Left hindlimb (tissue), 1 donor: ENCODE measurements at regions not wholly inside any gene's neighbourhood (a gene's known extent, or its start where the extent isn't known, plus 50 kb on each side); places are given as distances from the start of the nearest gene placed in this dataset.

Experiments
- DNase-seq: peaks from one replicate; pipeline ENCODE4 v3.0.0-alpha.2; 2018

- DNase-seq = no peak
Observed at GRCh38 chr5:175765858-175766257, 105.5 kb upstream of the CPLX2 start.

GRCh38 chr5:175766963-175767362 is 104.4 kb upstream of the CPLX2 start:
- DNase-seq = no peak

- no peak for DNase-seq
Observed at GRCh38 chr5:175772747-175773533, 98.4 kb upstream of the CPLX2 start.

GRCh38 chr5:175773534-175774070 is 97.8 kb upstream of the CPLX2 start:
- no peak for DNase-seq

DNA sequence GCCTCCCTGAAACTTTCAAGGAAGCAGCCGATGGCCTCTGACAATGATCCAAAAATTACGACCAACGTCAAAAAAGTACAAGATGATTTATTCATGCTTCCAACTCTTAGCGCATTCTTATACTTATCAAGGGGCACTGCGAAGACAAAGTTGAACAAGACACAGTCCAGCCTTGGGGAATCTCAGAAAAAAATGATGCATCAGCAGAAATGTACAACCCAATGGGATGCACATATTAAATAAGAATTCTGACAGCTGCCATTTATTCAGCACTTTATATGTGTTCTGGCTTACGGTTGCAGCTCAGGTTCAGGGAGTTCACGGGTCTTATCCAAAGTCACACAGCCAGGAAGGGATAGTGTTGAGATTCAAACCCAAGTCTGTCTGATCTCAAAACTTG is 96.0 kb upstream of the CPLX2 start:
- DNase-seq = no peak

GRCh38 chr5:175778951-175779503 is 92.4 kb upstream of the CPLX2 start:
- no peak for DNase-seq

DNA sequence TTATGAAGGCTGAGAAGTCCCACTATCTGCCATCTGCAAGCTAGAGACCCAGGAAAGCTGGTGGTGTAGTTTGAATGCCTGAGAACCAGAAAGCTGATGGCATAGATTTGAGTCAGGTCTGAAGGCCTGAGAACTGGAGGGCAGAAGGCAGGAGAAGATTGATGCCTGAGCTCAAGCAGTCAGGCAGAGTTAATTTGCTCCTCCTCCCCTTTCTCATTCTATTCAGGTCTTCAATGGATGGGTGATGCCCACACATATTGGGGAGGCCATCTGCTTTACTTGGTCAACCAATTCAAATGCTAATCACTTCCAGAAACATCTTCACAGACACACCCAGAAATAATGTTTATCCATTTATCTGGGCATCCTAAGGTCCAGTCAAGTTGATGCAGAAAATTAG is 87.6 kb upstream of the CPLX2 start:
- no peak for DNase-seq

DNA sequence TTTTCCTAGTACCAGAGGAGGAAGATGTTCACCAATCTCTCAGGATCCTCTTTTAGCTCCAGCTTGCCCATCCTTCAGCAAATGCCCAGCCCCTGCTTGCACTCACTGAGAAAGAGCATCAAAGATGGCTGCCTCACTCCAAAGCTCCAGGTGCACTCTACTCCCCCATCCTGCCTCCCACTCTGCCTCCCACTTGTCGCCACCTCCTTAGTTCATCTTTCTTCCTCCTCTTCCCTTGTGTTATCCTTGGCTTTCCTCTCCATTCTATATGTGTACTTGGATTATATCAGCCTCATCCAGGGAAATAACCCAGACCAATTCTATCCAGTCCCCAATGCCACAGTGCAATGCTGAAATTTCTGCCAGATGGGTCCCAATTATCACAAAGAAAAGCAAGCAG is 87.1 kb upstream of the CPLX2 start:
- no peak for DNase-seq

- no peak for DNase-seq
Observed at GRCh38 chr5:175785681-175786080, 85.7 kb upstream of the CPLX2 start.

DNA sequence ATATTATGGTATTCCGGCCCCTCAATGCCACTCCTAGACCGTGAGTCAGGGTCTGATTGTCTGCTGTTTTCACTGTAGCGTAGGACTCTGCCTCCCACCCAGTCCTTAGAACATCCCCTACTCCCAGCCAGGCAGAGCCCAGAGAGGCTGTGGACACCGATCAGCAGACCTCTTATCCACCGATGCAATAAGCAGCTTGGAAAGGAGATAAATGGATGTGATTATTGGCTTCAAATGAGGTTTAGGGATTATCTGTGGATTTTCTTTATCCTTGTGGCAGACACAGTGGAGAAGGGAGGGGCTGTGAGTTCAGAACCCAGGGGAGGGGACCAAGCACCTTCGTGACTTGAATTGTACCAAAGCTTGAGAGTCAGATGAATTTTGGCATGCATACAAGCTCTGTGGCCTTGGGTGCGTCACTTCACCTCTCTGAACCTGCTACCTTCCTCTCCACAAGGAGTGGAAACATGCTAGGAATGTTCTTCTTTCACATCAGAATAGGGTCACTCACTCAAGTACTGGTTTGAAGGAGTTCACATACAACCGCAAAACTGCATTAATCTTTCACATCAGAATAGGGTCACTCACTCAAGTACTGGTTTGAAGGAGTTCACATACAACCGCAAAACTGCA is 83.1 kb upstream of the CPLX2 start:
- DNase-seq = no peak

- no peak for DNase-seq
Observed at GRCh38 chr5:175789670-175790069, 81.7 kb upstream of the CPLX2 start.

GRCh38 chr5:175790796-175791195 is 80.6 kb upstream of the CPLX2 start:
- no peak for DNase-seq

DNA sequence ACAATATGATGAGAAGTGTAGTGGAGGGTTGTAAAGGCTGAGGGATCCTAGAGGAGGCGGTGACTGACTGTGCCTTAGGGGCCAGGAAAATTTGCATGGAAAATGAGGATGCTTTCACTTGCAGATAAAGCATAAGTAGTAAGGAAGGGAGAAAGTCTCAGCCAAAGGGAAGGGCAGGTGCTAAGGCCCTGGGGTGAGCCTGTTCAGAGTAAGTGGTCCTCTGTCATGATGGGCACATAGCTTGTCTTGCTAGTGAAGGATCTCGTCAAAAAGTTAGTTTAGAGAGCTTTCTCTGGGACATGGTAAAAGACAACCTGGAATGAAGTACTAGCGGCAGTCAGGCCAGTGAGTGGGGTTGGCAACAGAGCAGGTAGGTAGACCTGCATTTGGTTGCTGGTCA is 75.4 kb upstream of the CPLX2 start:
- no peak for DNase-seq

DNA sequence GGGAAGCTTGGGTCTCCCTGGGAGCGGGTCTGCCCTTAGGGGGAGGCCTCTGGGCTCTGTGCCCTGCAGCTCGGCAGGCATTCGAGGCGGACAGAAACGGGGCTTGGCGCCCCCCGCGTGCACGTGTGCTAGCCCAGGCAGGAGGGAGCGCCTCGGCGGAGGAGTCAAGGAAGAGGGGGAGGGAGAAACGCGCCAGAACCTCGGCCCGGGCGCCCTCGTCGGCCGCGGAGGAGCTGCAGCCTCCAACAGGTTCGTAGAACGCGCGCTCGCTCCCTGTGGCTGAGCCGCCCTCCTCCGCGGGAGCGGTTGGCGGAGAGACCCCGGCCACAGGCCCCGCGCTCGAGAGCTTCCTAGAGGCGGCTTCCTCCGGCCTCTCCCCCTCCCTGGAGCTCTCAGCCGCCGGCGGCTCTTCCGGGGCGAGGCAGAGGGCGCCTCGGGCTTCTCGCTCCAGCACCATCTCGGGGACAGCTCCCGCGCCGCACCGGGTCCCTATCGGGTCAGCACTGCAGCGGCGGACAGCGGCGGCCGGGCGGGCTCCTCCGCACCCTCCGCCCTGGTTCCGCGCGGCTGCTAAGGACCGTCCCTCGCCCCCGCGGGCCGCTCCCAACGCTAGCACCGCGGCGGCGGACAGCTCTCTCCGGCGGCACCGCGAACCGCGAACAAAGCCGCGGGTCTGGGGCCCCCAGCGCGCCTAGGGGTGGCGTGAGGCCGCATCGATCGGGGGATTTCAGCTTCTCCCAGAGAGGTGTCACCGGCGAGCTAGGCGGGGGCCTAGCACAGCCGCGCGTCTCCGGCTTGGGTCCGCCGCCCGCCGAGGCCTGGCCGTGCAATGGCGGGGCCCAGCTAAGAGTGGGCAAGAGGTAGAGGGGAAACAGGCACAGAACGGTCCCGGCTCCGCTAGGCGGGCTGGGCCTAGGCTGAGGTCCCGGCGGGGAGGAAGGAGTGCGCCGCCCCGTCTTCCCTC is 74.6 kb upstream of the CPLX2 start:
- peak; percentile 89 for DNase-seq

GRCh38 chr5:175797521-175798038 is 73.8 kb upstream of the CPLX2 start:
- no peak for DNase-seq

DNA sequence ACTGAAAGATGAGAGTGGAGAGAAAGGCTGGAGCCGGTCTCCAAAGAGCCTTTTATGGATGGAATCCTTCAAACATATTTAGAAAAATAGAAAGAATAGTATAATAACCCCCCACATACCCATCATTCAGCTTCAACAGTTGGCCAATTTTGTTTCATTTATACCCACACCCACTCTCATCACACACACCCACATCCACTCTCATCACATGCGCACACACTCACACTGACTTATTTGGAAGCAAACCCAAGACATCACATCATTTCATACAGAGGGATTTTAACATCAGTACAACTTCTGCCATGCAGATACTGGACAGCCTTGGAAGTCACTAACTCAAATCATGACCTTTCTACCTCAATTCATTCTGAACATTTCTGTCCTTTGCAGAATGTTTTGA is 72.8 kb upstream of the CPLX2 start:
- DNase-seq = no peak

- no peak for DNase-seq
Observed at GRCh38 chr5:175800656-175801081, 70.7 kb upstream of the CPLX2 start.

DNA sequence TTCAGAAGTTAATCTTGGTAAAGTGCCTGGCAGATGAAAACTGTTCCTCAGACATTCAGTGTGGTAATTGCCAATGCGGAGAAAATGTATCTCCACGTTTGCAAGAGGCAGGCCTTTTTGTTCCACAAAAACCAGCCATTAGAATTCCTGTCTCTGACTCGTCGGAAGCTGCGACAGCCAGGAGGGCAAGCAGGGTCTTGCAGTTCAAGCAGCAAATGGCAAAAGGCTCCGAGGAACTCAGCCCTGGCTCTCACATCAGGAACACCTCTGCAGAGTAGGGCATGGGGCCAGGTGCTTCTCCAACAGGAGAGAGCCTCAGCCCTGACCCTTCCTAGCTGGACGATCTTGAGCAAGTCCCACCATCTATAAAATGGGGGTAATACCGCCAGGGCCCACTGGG is 69.0 kb upstream of the CPLX2 start:
- no peak for DNase-seq

- DNase-seq = no peak
Observed at GRCh38 chr5:175803254-175803653, 68.1 kb upstream of the CPLX2 start.

DNA sequence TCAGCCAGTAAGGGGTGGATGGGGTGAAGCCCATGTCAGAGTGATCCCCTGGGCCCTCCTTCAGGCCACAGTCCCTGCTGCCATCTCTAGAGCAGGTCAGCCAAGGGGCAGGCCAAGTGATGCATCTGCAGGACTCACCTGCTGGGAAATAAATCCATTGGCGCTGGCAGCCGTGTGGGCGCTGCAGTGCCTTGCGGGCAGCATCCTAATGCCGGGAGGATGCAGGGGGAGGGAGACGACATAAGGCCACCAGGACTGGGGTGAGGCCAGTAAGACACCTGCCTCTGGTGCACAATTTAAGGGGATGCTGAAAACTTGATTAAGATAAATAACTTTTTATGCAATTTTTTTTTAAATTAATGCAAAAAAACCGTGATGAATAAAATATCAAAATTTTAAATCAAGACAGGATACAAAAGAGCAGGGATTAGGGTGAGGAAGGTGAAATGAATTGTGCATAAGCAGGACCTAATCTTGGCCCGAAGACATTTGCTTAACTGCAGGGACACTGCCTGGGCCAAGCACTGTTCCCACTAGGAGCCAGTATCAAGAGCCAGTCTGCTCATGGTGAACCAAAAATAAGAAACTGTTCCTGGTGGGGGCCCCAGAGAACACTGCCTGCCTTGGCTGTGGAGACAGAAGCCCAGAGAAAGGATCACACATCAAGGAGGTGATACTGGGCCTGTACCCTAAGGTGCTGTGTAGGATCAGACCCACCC is 67.5 kb upstream of the CPLX2 start:
- DNase-seq = no peak

GRCh38 chr5:175805256-175806011 is 65.9 kb upstream of the CPLX2 start:
- DNase-seq = no peak
